Thoracic aorta (tissue), 2 donors: ENCODE measurements at regions not wholly inside any gene's neighbourhood (a gene's known extent, or its start where the extent isn't known, plus 50 kb on each side); places are given as distances from the start of the nearest gene placed in this dataset.
A peak's percentile ranks its signal among the peaks of the same experiment; 100 is the strongest.

ENCODE experiments used
- ATAC-seq: fragments of 150-250 bp; one replicate; pipeline ENCODE4 v1.8.0; 2017; ENCODE audit warnings: low read depth; ENCODE audit not compliant: insufficient number of reproducible peaks, low FRiP score
- DNase-seq: peaks from one replicate; pipeline ENCODE4 v3.0.0-alpha.2; 2020; ENCODE audit warnings: low spot score
- H3K27ac ChIP-seq, 2 donors: fragments of 200-600 bp; sonication (generic); 1 replicate in 1 of 2; 2 replicates in 1 of 2; pipeline ENCODE4 v1.5.1; 2016; ENCODE audit warnings: mild to moderate bottlenecking in 2 of 2, moderate library complexity in 2 of 2
- H3K27me3 ChIP-seq: fragments of 200-600 bp; sonication (generic); replicated peaks from 2 replicates; pipeline ENCODE4 v1.6.0; 2016; ENCODE audit warnings: mild to moderate bottlenecking; ENCODE audit not compliant: insufficient read depth
- H3K36me3 ChIP-seq: fragments of 200-600 bp; sonication (generic); one replicate; pipeline ENCODE4 v1.5.1; 2016
- H3K4me1 ChIP-seq, 2 donors: fragments of 200-600 bp; sonication (generic); 1 replicate in 1 of 2; 2 replicates in 1 of 2; pipeline versions ENCODE4 v1.5.1 to v1.6.0; 2016; ENCODE audit warnings: low read depth in 2 of 2, mild to moderate bottlenecking in 1 of 2; ENCODE audit not compliant: control insufficient read depth in 1 of 2
- H3K4me3 ChIP-seq: fragments of 200-600 bp; sonication (generic); 2 replicates; pipeline ENCODE4 v1.5.1; 2016; ENCODE audit warnings: mild to moderate bottlenecking
- H3K9me3 ChIP-seq: fragments of 200-600 bp; sonication (generic); 2 replicates; pipeline ENCODE4 v1.5.1; 2016
- TF ChIP-seq, protein P1 (sequence below): fragments of 200-600 bp; sonication (generic); IDR thresholded peaks from one replicate; pipeline ENCODE4 v1.5.1; 2019; ENCODE audit warnings: antibody characterized with exemption

DNA sequence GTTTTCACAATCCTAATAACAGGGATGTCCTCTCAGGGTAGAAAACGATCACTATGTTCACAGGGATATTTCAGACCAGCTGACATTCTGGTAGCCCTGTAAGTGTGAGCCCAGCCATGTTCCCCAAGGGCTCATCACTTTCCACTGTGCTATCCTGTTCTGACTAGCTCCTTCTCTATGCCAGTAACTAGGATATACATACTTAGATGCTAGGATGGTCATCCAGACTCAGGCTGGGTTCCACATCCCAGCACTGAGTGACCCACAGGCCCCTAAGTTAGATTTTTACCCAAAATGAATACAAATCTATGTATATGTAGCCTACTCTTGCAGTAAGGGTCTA lies 83.0 kb downstream of the CD164 start:
- H3K9me3 ChIP-seq, result no peaks in the 10 kb centered on the region
- peaks cover 33 to 77% of the 10 kb centered on the region in 2 donors for H3K4me1 ChIP-seq
- no peak overlapping the region for H3K4me3 ChIP-seq
- peak overlapping the region; percentile 83 to 91 for H3K27ac ChIP-seq
- no peak for ATAC-seq
- TF ChIP-seq, protein P1, sequence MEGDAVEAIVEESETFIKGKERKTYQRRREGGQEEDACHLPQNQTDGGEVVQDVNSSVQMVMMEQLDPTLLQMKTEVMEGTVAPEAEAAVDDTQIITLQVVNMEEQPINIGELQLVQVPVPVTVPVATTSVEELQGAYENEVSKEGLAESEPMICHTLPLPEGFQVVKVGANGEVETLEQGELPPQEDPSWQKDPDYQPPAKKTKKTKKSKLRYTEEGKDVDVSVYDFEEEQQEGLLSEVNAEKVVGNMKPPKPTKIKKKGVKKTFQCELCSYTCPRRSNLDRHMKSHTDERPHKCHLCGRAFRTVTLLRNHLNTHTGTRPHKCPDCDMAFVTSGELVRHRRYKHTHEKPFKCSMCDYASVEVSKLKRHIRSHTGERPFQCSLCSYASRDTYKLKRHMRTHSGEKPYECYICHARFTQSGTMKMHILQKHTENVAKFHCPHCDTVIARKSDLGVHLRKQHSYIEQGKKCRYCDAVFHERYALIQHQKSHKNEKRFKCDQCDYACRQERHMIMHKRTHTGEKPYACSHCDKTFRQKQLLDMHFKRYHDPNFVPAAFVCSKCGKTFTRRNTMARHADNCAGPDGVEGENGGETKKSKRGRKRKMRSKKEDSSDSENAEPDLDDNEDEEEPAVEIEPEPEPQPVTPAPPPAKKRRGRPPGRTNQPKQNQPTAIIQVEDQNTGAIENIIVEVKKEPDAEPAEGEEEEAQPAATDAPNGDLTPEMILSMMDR, result no peak
- DNase-seq, result no peak
- no peaks in the 10 kb centered on the region for H3K27me3 ChIP-seq
- H3K36me3 ChIP-seq, result no peaks in the 10 kb centered on the region

DNA sequence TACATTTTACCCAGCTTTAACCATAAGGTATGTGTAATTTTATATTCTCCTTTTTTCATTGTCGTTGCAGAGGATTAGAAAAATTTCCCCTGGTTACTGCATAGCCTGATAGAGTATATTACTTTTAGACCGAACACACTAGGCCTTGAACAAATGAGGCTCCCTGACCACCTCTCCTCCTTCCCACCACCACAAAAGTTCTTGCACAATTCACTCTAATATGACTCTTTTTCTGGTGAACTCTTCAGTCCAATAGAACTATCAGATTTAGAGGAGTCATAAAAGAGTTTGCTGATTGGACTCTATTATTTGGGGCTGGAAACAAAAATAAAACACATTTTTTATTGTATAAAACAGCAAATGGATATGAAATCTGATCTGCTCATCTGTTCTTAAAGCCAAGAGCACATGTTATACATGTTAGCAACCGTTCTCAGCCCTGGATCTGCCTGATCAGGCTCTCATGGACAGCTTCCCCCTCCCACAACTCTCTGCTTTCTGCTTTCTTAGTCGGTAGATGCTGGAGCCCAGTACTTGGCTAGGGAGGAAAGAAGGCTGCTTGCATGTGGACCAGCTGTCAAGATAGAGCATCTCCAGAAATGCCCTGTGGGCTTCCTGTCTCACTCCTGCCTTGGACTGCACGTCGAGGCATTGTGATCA lies 83.5 kb downstream of the CD164 start:
- TF ChIP-seq, protein P1, result no peak
- DNase-seq (no peak), ATAC-seq (no peak)
- Histone ChIP-seq H3K27me3 (no peaks in the 10 kb centered on the region), H3K36me3 (no peaks in the 10 kb centered on the region), H3K4me1 (peaks cover 28 to 72% of the 10 kb centered on the region in 2 donors), H3K9me3 (no peaks in the 10 kb centered on the region), H3K27ac (peak overlapping the region; percentile 83 to 91), H3K4me3 (no peak overlapping the region)

DNA sequence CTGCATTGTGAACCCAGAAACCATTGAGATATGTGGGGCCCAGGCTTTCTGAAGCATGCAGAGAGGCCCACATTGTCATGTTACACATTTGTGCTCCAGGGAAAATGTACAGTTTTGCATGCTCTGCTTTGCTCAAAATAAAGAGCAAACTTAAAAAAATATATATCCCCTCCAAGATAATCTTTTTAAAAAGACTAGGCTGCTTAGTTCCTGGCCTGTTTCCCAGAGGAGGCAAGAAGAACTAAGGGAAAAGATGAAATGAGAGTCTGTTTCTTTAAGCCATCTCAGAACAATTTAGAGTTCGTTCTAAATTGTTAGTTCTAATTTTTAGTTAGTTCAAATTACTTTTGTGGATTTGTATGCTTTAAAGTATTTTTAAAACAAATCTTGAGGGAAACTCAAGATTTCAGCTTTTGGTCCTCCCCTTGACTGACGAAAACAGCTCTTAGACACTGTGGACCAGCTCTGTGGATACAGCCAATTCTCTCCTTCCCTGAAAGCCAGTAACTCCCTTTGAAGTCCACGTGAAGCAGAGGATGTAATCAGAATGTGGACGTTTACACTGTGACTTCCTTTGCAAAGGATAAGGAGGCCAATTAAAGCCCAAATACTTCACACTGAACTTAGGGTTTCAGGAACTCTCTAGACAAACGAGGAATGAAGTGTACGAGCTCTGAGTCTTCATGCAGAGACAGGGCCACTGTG lies 84.7 kb downstream of the CD164 start:
- DNase-seq (no peak), ATAC-seq (no peak)
- peaks cover 26 to 63% of the 10 kb centered on the region in 2 donors for H3K4me1 ChIP-seq

DNA sequence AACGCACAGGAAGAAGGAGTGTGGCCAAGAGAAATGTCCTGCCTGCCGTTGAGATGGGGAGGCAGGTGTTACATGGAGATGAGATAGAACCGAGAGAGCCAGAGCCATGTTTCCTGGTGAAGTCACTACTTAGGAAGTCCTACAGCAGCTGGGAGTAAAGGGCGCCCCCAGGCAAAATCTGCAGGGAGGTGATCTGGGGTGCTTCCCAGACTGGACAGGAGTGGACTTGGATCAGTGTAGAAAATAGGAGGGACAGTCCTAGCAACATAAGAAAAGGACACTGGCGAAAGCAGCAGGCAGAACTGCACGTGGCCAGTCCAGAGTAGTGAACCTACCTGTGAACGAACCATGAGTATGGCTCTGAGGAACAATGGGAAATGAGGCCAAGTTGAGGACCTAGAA lies 85.3 kb downstream of the CD164 start:
- TF ChIP-seq, protein P1, result no peak
- Histone ChIP-seq H3K9me3 (no peaks in the 10 kb centered on the region), H3K4me1 (peaks cover 26 to 57% of the 10 kb centered on the region in 2 donors), H3K27ac (peak overlapping the region; percentile 67 to 91), H3K36me3 (no peaks in the 10 kb centered on the region), H3K27me3 (no peaks in the 10 kb centered on the region), H3K4me3 (no peak overlapping the region)
- DNase-seq (no peak), ATAC-seq (no peak)

More for the DNA sequence above, 84.7 kb downstream of the CD164 start:
- Histone ChIP-seq H3K36me3 (no peaks in the 10 kb centered on the region), H3K27ac (peak overlapping the region; percentile 67 to 91), H3K27me3 (no peaks in the 10 kb centered on the region), H3K9me3 (no peaks in the 10 kb centered on the region), H3K4me3 (no peak overlapping the region)
- TF ChIP-seq, protein P1, result no peak

DNA sequence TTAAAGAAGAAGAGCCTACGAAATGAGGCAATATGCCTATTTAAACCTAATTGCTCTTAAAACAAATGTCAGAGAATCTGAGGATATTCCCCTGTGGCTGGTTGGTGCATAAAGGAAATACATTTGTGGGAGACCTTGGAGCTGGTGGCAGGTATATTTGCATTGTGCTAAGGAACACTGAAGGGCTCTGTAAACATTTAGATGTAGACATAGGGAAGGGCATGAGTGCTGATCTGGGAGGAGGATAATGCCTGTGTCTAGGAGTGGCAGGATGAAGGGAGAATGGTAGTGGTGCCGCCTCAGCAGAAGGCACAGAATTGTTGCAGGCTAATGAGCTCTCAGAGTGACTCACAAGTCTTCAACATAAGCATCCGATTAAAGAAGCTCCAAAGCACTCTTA lies 85.8 kb downstream of the CD164 start:
- H3K4me1 ChIP-seq, result peaks cover 24 to 52% of the 10 kb centered on the region in 2 donors
- peak overlapping the region; percentile 67 to 91 for H3K27ac ChIP-seq
- no peak overlapping the region for H3K4me3 ChIP-seq

More for the DNA sequence above, 85.8 kb downstream of the CD164 start:
- Histone ChIP-seq H3K27me3 (no peaks in the 10 kb centered on the region), H3K36me3 (no peaks in the 10 kb centered on the region), H3K9me3 (no peaks in the 10 kb centered on the region)
- TF ChIP-seq, protein P1, result no peak
- no peak for ATAC-seq
- no peak for DNase-seq
